Panc1 (cell line): ENCODE measurements at regions not wholly inside any gene's neighbourhood (a gene's known extent, or its start where the extent isn't known, plus 50 kb on each side); places are given as distances from the start of the nearest gene placed in this dataset.

Source experiments
- ATAC-seq: fragments of 200-7000 bp; cut with Tn5 transposase; 2 replicates; pipeline ENCODE4 v1.9.1; 2020; ENCODE audit warnings: mild to moderate bottlenecking, moderate library complexity
- BruUV-seq: library from RNA; stranded (reverse); fragments of 400-500 nt; replicated peaks from 2 replicates; lab custom pipeline; 2021; lab: Mats Ljungman, UMichigan
- CTCF ChIA-PET: fragments of 300-600 bp; sonication (Branson Sonifier 250); formaldehyde crosslinking; loops from one replicate; lab custom pipeline; 2022; ENCODE audit warnings: antibody characterized with exemption; lab: Charles Lee
- POLR2A ChIA-PET: fragments of 300-600 bp; sonication (Branson Sonifier 250); formaldehyde crosslinking; loops from one replicate; lab custom pipeline; 2022; ENCODE audit warnings: antibody characterized with exemption; lab: Charles Lee
- DNase-seq: peaks from one replicate; pipeline ENCODE4 v3.0.0-alpha.2; 2010; ENCODE audit warnings: low read depth, low spot score
- H3K27ac ChIP-seq: 2 replicates; pipeline ENCODE4 v1.5.1; 2011; ENCODE audit warnings: mild to moderate bottlenecking, low read length, inconsistent platforms
- H3K27me3 ChIP-seq: fragments of 200-500 bp; sonication (Bioruptor generic); 2 replicates; pipeline ENCODE4 v1.6.0; 2014; ENCODE audit warnings: low read length, inconsistent platforms; ENCODE audit not compliant: control insufficient read depth, insufficient read depth
- H3K36me3 ChIP-seq: fragments of 200-500 bp; sonication (Bioruptor generic); 2 replicates; pipeline ENCODE4 v1.5.1; 2014; ENCODE audit warnings: inconsistent platforms, mild to moderate bottlenecking, low read length, moderate library complexity; ENCODE audit not compliant: control insufficient read depth, insufficient read depth
- H3K4me1 ChIP-seq: 2 replicates; pipeline ENCODE4 v1.5.1; 2011; ENCODE audit warnings: inconsistent platforms, mild to moderate bottlenecking, low read length, moderate library complexity; ENCODE audit not compliant: control insufficient read depth, insufficient read depth
- H3K4me3 ChIP-seq, 2 experiments: 2 replicates each; pipeline ENCODE4 v1.5.1; 2011 to 2012; ENCODE audit warnings: low read depth in 2 of 2, low read length in 2 of 2, mild to moderate bottlenecking in 2 of 2, inconsistent platforms in 1 of 2, moderate library complexity in 1 of 2
- H3K9me3 ChIP-seq: fragments of 200-500 bp; sonication (Bioruptor generic); 2 replicates; pipeline ENCODE4 v1.5.1; 2014; ENCODE audit warnings: low read depth, mild to moderate bottlenecking, inconsistent platforms, low read length, moderate library complexity; ENCODE audit not compliant: control insufficient read depth, insufficient read depth
- CTCF ChIP-seq: fragments of 450-650 bp; IDR thresholded peaks from 2 replicates; pipeline ENCODE4 v1.5.1; 2017; ENCODE audit warnings: mild to moderate bottlenecking
- POLR2AphosphoS5 ChIP-seq: IDR thresholded peaks from 2 replicates; pipeline ENCODE4 v1.6.1; 2012; ENCODE audit warnings: mild to moderate bottlenecking, low read depth, low read length, moderate library complexity
- REST ChIP-seq, 2 experiments: IDR thresholded peaks; 2 replicates each; pipeline ENCODE4 v1.6.1; 2011 to 2012; ENCODE audit warnings: low read depth in 2 of 2, control low read depth in 1 of 2, low read length in 1 of 2, mild to moderate bottlenecking in 1 of 2, moderate library complexity in 1 of 2; ENCODE audit not compliant: insufficient read depth in 1 of 2
- SIN3A ChIP-seq: IDR thresholded peaks from 2 replicates; pipeline ENCODE4 v1.6.1; 2012; ENCODE audit warnings: low read depth, mild to moderate bottlenecking, low read length, moderate library complexity, borderline replicate concordance; ENCODE audit not compliant: insufficient read depth
- TCF7L2 ChIP-seq: IDR thresholded peaks from 2 replicates; pipeline ENCODE4 v1.6.1; 2011; ENCODE audit warnings: mild to moderate bottlenecking, low read depth, low read length, inconsistent platforms
- in situ Hi-C: cut with HindIII; loops from 2 replicates; pipeline ENCODE4 v1.10.0; 2016; ENCODE audit warnings: low sequenced_read_pairs, low pct_unique_long_range_greater_than_20kb
- intact Hi-C: fragments of 100-400 bp; cut with micrococcal nuclease; formaldehyde crosslinking; loops from one replicate; pipeline ENCODE4 v1.10.0; 2022; ENCODE audit not compliant: unreplicated experiment

GRCh38 chr1:67897270-67897949 lies 64.1 kb upstream of the GNG12 start:
- Histone ChIP-seq H3K4me3 (no peak overlapping the region), H3K27me3 (no peaks in the 10 kb centered on the region), H3K36me3 (no peaks in the 10 kb centered on the region), H3K4me1 (no peaks in the 10 kb centered on the region), H3K9me3 (no peaks in the 10 kb centered on the region), H3K27ac (no peak overlapping the region)
- DNase-seq = no peak
- POLR2A ChIA-PET = no interaction called here
- in situ Hi-C loops = no loop called here
- ATAC-seq = no peak
- no peak for TF ChIP-seq CTCF
- no peak for TF ChIP-seq TCF7L2
- no peak for TF ChIP-seq REST (IDR thresholded peaks at IDR 0.05; ENCODE audit: insufficient read depth in 1 of 2, low read depth in 2 of 2, low read length in 1 of 2)
- TF ChIP-seq POLR2AphosphoS5 = no peak
- no peak for TF ChIP-seq SIN3A
- CTCF ChIA-PET = no interaction called here
- intact Hi-C loops = no loop called here
- no TSS peak for BruUV-seq

- H3K4me3 ChIP-seq = no peak overlapping the region
Observed at GRCh38 chr1:67896826-67897225, 63.6 kb upstream of the GNG12 start.

More at GRCh38 chr1:67896826-67897225, 63.6 kb upstream of the GNG12 start:
- intact Hi-C loops = no loop called here
- H3K27ac ChIP-seq = no peak overlapping the region
- in situ Hi-C loops = no loop called here
- no peak for DNase-seq
- no peaks in the 10 kb centered on the region for H3K9me3 ChIP-seq
- H3K27me3 ChIP-seq = no peaks in the 10 kb centered on the region
- ATAC-seq = no peak
- no peak for TF ChIP-seq REST (IDR thresholded peaks at IDR 0.05; ENCODE audit: insufficient read depth in 1 of 2, low read depth in 2 of 2, low read length in 1 of 2)
- TF ChIP-seq TCF7L2 = no peak
- no peak for TF ChIP-seq SIN3A
- no peak for TF ChIP-seq POLR2AphosphoS5
- no peak for TF ChIP-seq CTCF
- CTCF ChIA-PET = no interaction called here
- POLR2A ChIA-PET = no interaction called here
- no TSS peak for BruUV-seq
- no peaks in the 10 kb centered on the region for H3K36me3 ChIP-seq
- H3K4me1 ChIP-seq = no peaks in the 10 kb centered on the region
